ENCODE measurements at regions not wholly inside any gene's neighbourhood (a gene's known extent, or its start where the extent isn't known, plus 50 kb on each side); places are given as distances from the start of the nearest gene placed in this dataset.

- Histone ChIP-seq H3K4me3 (ENCODE audit: low read depth in 1 of 3, low read length in 3 of 3) (no peak overlapping the region), H3K27ac (ENCODE audit: low read depth in 1 of 2, low read length in 2 of 2) (no peak overlapping the region), H3K36me3 (ENCODE audit: control insufficient read depth in 4 of 4, insufficient read depth in 3 of 4, low read depth in 1 of 4, low read length in 3 of 4) (no peaks in the 10 kb centered on the region), H3K9me3 (ENCODE audit: control insufficient read depth in 4 of 4, low read length in 3 of 4) (no peaks in the 10 kb centered on the region), H3K4me1 (ENCODE audit: control insufficient read depth in 4 of 4, insufficient read depth in 4 of 4, low read length in 3 of 4) (no peaks in the 10 kb centered on the region), H3K27me3 (ENCODE audit: control insufficient read depth in 4 of 4, insufficient read depth in 4 of 4, low read length in 3 of 4) (no peaks in the 10 kb centered on the region), H3K9ac (ENCODE audit: low read depth in 1 of 2, low read length in 2 of 2) (no peak overlapping the region)
- DNase-seq (ENCODE audit: low spot score) = no peak
- TF ChIP-seq ZBTB33 (IDR thresholded peaks at IDR 0.05) (no peak), YY1 (IDR thresholded peaks at IDR 0.05) (no peak), ATF3 (IDR thresholded peaks at IDR 0.05) (no peak), RAD21 (IDR thresholded peaks at IDR 0.05) (no peak), HNF4A (conservative IDR thresholded peaks at IDR 0.05) (no peak), CTCF (IDR thresholded peaks at IDR 0.05; ENCODE audit: low read depth, low read length, missing input control) (no peak), GABPA (IDR thresholded peaks at IDR 0.05 in 1 of 2, conservative IDR thresholded peaks at IDR 0.05 in 1 of 2) (no peak), HNF4G (IDR thresholded peaks at IDR 0.05) (no peak), MAX (IDR thresholded peaks at IDR 0.05) (no peak), NR2F2 (IDR thresholded peaks at IDR 0.05) (no peak), TAF1 (conservative IDR thresholded peaks at IDR 0.05) (no peak)
- WGBS = 76% methylated on average over 23 of the region's 23 CpGs
Observed at GRCh38 chr1:4127592-4128140, 227.6 kb upstream of the C1orf174 start.

GRCh38 chr1:4128616-4129015 is 228.5 kb upstream of the C1orf174 start:
- 92% methylated on average over 20 of the region's 20 CpGs for WGBS
- no peak overlapping the region for H3K4me3 ChIP-seq (ENCODE audit: low read depth in 1 of 3, low read length in 3 of 3)
- no peaks in the 10 kb centered on the region for H3K9me3 ChIP-seq (ENCODE audit: control insufficient read depth in 4 of 4, low read length in 3 of 4)
- H3K27me3 ChIP-seq (ENCODE audit: control insufficient read depth in 4 of 4, insufficient read depth in 4 of 4, low read length in 3 of 4) = no peaks in the 10 kb centered on the region
- no peaks in the 10 kb centered on the region for H3K36me3 ChIP-seq (ENCODE audit: control insufficient read depth in 4 of 4, insufficient read depth in 3 of 4, low read depth in 1 of 4, low read length in 3 of 4)
- no peak overlapping the region for H3K9ac ChIP-seq (ENCODE audit: low read depth in 1 of 2, low read length in 2 of 2)
- no peak for DNase-seq (ENCODE audit: low spot score)
- no peaks in the 10 kb centered on the region for H3K4me1 ChIP-seq (ENCODE audit: control insufficient read depth in 4 of 4, insufficient read depth in 4 of 4, low read length in 3 of 4)
- H3K27ac ChIP-seq (ENCODE audit: low read depth in 1 of 2, low read length in 2 of 2) = no peak overlapping the region
- TF ChIP-seq FOXA2 (IDR thresholded peaks at IDR 0.05) = no peak
- TF ChIP-seq YY1 (IDR thresholded peaks at IDR 0.05) = no peak
- no peak for TF ChIP-seq RXRA (IDR thresholded peaks at IDR 0.05)
- no peak for TF ChIP-seq FOXA1 (IDR thresholded peaks at IDR 0.05)
- TF ChIP-seq CTCF (IDR thresholded peaks at IDR 0.05; ENCODE audit: low read depth, low read length, missing input control) = no peak
- TF ChIP-seq JUND (IDR thresholded peaks at IDR 0.05) = no peak
- TF ChIP-seq MAX (IDR thresholded peaks at IDR 0.05) = no peak
- no peak for TF ChIP-seq RAD21 (IDR thresholded peaks at IDR 0.05)
- no peak for TF ChIP-seq TAF1 (conservative IDR thresholded peaks at IDR 0.05)
- no peak for TF ChIP-seq SP1 (IDR thresholded peaks at IDR 0.05)
- TF ChIP-seq ATF3 (IDR thresholded peaks at IDR 0.05) = no peak
- TF ChIP-seq NR2F2 (IDR thresholded peaks at IDR 0.05) = no peak
